ENCODE measurements at regions not wholly inside any gene's neighbourhood (a gene's known extent, or its start where the extent isn't known, plus 50 kb on each side); places are given as distances from the start of the nearest gene placed in this dataset.

- Histone ChIP-seq H3K27me3 (ENCODE audit: control insufficient read depth, insufficient read depth, low read length) (no peaks in the 10 kb centered on the region), H3K4me3 (ENCODE audit: low read depth, low read length) (no peak overlapping the region), H3K9me3 (ENCODE audit: control insufficient read depth, insufficient read depth, low read length) (no peaks in the 10 kb centered on the region), H3K9ac (ENCODE audit: low read depth, low read length) (no peak overlapping the region), H3K4me1 (ENCODE audit: control insufficient read depth, insufficient read depth, low read length) (no peaks in the 10 kb centered on the region), H3K36me3 (ENCODE audit: control insufficient read depth, insufficient read depth, low read length) (no peaks in the 10 kb centered on the region)
Observed at GRCh38 chr2:8115966-8116365, 565.9 kb upstream of the ID2 start.

DNA sequence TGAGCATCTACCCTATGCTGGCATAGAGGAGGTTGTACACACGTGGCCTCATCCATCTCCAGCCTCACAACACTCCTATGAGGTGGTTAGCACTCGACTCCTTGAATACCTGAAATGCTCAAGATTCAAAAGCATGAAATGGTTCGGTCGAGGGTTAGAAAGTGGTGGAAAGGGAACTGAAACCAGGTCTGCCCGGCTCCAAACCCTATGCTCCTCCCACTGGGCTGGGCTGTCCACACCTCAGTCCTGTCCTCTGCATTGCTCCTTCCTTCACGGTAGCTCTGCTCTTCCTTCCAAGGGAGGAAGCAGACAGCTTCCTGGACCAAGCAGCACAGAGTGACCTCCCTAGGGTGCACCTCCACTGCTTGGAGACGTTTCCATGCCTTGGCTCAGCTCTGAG, 565.2 kb upstream of the ID2 start:
- Histone ChIP-seq H3K9ac (ENCODE audit: low read depth, low read length) (no peak overlapping the region), H3K9me3 (ENCODE audit: control insufficient read depth, insufficient read depth, low read length) (no peaks in the 10 kb centered on the region), H3K36me3 (ENCODE audit: control insufficient read depth, insufficient read depth, low read length) (no peaks in the 10 kb centered on the region), H3K4me1 (ENCODE audit: control insufficient read depth, insufficient read depth, low read length) (no peaks in the 10 kb centered on the region), H3K27me3 (ENCODE audit: control insufficient read depth, insufficient read depth, low read length) (no peaks in the 10 kb centered on the region), H3K4me3 (ENCODE audit: low read depth, low read length) (no peak overlapping the region)

GRCh38 chr2:8118940-8119781, 562.7 kb upstream of the ID2 start:
- H3K9ac ChIP-seq (ENCODE audit: low read depth, low read length): no peak overlapping the region
- H3K36me3 ChIP-seq (ENCODE audit: control insufficient read depth, insufficient read depth, low read length): no peaks in the 10 kb centered on the region
- no peaks in the 10 kb centered on the region for H3K9me3 ChIP-seq (ENCODE audit: control insufficient read depth, insufficient read depth, low read length)
- H3K4me3 ChIP-seq (ENCODE audit: low read depth, low read length): no peak overlapping the region
- H3K27me3 ChIP-seq (ENCODE audit: control insufficient read depth, insufficient read depth, low read length): peaks cover 3% of the 10 kb centered on the region
- no peaks in the 10 kb centered on the region for H3K4me1 ChIP-seq (ENCODE audit: control insufficient read depth, insufficient read depth, low read length)

- Histone ChIP-seq H3K36me3 (ENCODE audit: control insufficient read depth, insufficient read depth, low read length) (no peaks in the 10 kb centered on the region), H3K9me3 (ENCODE audit: control insufficient read depth, insufficient read depth, low read length) (no peaks in the 10 kb centered on the region), H3K4me3 (ENCODE audit: low read depth, low read length) (no peak overlapping the region), H3K27me3 (ENCODE audit: control insufficient read depth, insufficient read depth, low read length) (peaks cover 3% of the 10 kb centered on the region), H3K4me1 (ENCODE audit: control insufficient read depth, insufficient read depth, low read length) (no peaks in the 10 kb centered on the region), H3K9ac (ENCODE audit: low read depth, low read length) (no peak overlapping the region)
Observed at GRCh38 chr2:8119782-8120505, 561.9 kb upstream of the ID2 start.

GRCh38 chr2:8120506-8120860, 561.4 kb upstream of the ID2 start:
- Histone ChIP-seq H3K9me3 (ENCODE audit: control insufficient read depth, insufficient read depth, low read length) (no peaks in the 10 kb centered on the region), H3K27me3 (ENCODE audit: control insufficient read depth, insufficient read depth, low read length) (peaks cover 3% of the 10 kb centered on the region), H3K36me3 (ENCODE audit: control insufficient read depth, insufficient read depth, low read length) (no peaks in the 10 kb centered on the region), H3K4me3 (ENCODE audit: low read depth, low read length) (no peak overlapping the region), H3K9ac (ENCODE audit: low read depth, low read length) (no peak overlapping the region), H3K4me1 (ENCODE audit: control insufficient read depth, insufficient read depth, low read length) (no peaks in the 10 kb centered on the region)

DNA sequence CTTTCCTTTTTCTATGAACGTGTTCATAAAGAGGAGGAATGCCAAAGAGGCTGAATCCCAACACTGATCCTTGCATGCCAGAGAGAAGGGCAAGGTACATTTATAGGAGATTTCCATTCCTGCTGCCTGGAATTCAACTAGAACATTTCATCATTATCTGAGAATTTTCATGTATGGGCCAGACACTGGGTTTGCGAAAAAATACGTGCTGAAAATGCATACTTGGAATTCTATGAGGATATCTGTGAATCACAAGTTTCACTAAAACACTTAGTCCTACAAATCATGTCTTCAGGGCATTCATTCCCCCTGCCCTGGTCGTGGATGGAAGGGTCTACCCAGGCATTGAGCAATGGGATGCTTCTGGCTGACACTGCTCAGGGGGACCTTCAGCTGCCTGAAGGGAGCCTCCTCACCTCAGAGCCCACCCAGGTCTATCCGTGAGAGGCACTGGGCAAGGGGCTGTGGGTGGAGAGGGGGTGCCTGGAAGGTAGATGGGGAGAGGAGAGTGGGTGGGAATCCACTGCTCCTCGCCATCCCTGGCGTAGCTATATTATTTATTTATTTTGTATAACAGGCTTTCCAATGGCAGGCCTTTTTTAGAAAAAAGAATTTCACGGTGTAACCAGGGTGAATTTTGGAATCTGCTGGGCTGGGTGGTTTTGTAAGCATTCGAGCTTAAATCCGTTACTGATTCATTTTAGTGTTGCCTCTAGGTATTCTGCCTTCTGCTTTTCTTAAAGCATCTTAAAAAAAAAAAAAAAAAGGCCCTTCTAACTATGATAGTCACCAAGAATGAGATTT, 560.6 kb upstream of the ID2 start:
- no peaks in the 10 kb centered on the region for H3K9me3 ChIP-seq (ENCODE audit: control insufficient read depth, insufficient read depth, low read length)
- H3K4me3 ChIP-seq (ENCODE audit: low read depth, low read length): no peak overlapping the region
- H3K4me1 ChIP-seq (ENCODE audit: control insufficient read depth, insufficient read depth, low read length): no peaks in the 10 kb centered on the region
- peaks cover 3% of the 10 kb centered on the region for H3K27me3 ChIP-seq (ENCODE audit: control insufficient read depth, insufficient read depth, low read length)
- H3K36me3 ChIP-seq (ENCODE audit: control insufficient read depth, insufficient read depth, low read length): no peaks in the 10 kb centered on the region
- H3K9ac ChIP-seq (ENCODE audit: low read depth, low read length): no peak overlapping the region

GRCh38 chr2:8121826-8122513, 559.9 kb upstream of the ID2 start:
- no peaks in the 10 kb centered on the region for H3K9me3 ChIP-seq (ENCODE audit: control insufficient read depth, insufficient read depth, low read length)
- H3K4me1 ChIP-seq (ENCODE audit: control insufficient read depth, insufficient read depth, low read length): no peaks in the 10 kb centered on the region
- H3K4me3 ChIP-seq (ENCODE audit: low read depth, low read length): no peak overlapping the region
- H3K36me3 ChIP-seq (ENCODE audit: control insufficient read depth, insufficient read depth, low read length): no peaks in the 10 kb centered on the region
- H3K27me3 ChIP-seq (ENCODE audit: control insufficient read depth, insufficient read depth, low read length): peaks cover 3% of the 10 kb centered on the region
- H3K9ac ChIP-seq (ENCODE audit: low read depth, low read length): no peak overlapping the region

- Histone ChIP-seq H3K4me3 (ENCODE audit: low read depth, low read length) (no peak overlapping the region), H3K27me3 (ENCODE audit: control insufficient read depth, insufficient read depth, low read length) (peaks cover 3% of the 10 kb centered on the region), H3K36me3 (ENCODE audit: control insufficient read depth, insufficient read depth, low read length) (no peaks in the 10 kb centered on the region), H3K4me1 (ENCODE audit: control insufficient read depth, insufficient read depth, low read length) (no peaks in the 10 kb centered on the region), H3K9ac (ENCODE audit: low read depth, low read length) (no peak overlapping the region), H3K9me3 (ENCODE audit: control insufficient read depth, insufficient read depth, low read length) (no peaks in the 10 kb centered on the region)
Observed at GRCh38 chr2:8122520-8122919, 559.3 kb upstream of the ID2 start.

GRCh38 chr2:8123464-8123863, 558.4 kb upstream of the ID2 start:
- no peaks in the 10 kb centered on the region for H3K36me3 ChIP-seq (ENCODE audit: control insufficient read depth, insufficient read depth, low read length)

GRCh38 chr2:8125741-8126711, 555.8 kb upstream of the ID2 start:
- no peaks in the 10 kb centered on the region for H3K9me3 ChIP-seq (ENCODE audit: control insufficient read depth, insufficient read depth, low read length)
- peaks cover 3% of the 10 kb centered on the region for H3K27me3 ChIP-seq (ENCODE audit: control insufficient read depth, insufficient read depth, low read length)
- H3K9ac ChIP-seq (ENCODE audit: low read depth, low read length): no peak overlapping the region
- H3K4me1 ChIP-seq (ENCODE audit: control insufficient read depth, insufficient read depth, low read length): no peaks in the 10 kb centered on the region
- H3K4me3 ChIP-seq (ENCODE audit: low read depth, low read length): no peak overlapping the region
- H3K36me3 ChIP-seq (ENCODE audit: control insufficient read depth, insufficient read depth, low read length): no peaks in the 10 kb centered on the region

More at GRCh38 chr2:8123464-8123863, 558.4 kb upstream of the ID2 start:
- no peaks in the 10 kb centered on the region for H3K9me3 ChIP-seq (ENCODE audit: control insufficient read depth, insufficient read depth, low read length)
- no peak overlapping the region for H3K4me3 ChIP-seq (ENCODE audit: low read depth, low read length)
- no peak overlapping the region for H3K9ac ChIP-seq (ENCODE audit: low read depth, low read length)
- H3K4me1 ChIP-seq (ENCODE audit: control insufficient read depth, insufficient read depth, low read length): no peaks in the 10 kb centered on the region
- peaks cover 3% of the 10 kb centered on the region for H3K27me3 ChIP-seq (ENCODE audit: control insufficient read depth, insufficient read depth, low read length)
